ENCODE measurements at regions not wholly inside any gene's neighbourhood (a gene's known extent, or its start where the extent isn't known, plus 50 kb on each side); places are given as distances from the start of the nearest gene placed in this dataset.

DNA sequence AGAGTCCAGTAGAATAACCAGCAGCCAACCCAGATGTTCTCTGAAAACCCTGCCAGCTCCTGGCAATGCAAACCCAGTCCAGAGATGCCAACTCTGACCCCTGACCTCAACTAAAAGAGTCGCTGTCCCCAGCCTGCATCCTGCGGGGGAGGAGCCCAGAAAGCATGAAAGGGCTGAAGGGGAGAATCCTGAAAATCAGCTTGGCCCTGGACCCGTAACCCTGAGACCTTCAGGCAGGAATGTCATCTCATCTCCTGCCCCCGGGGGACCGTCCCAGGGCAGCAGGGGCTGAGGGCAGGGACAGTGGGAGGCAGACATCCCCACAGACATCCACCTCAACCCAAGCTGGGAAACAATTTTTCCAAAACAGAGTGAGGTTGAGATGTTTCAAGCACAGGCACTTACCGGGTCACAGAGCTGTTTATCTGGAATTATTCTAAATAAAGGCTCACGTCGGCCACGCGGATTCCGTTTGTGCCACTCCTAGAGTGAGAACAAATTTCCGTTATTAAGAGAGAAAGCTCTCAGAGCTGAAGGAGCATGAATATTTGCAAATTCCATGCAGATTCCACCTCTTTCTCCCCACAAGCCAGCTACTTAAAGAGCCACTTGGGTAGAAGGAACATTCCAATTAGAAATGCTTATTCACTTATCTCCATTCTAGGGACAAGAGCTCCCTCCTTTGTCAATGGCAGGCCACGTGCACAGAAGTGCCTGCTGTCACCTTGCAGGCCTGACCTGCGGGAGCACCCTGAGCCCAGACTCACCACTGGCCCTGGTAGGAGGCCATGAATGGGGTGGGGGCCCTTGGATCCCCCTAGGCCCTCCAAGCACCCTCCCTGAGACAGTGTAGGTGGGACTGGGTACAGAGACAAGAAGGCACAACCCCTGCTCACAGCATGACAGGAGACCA is 240.1 kb downstream of the NPHP4 start:
- no peak overlapping the region for H3K4me2 ChIP-seq (ENCODE audit: low read length)
- H3K9me2 ChIP-seq (ENCODE audit: insufficient read depth, low read length), result no peaks in the 10 kb centered on the region
- no peak overlapping the region for H2AFZ ChIP-seq (ENCODE audit: low read depth, low read length)
- H3K36me3 ChIP-seq (ENCODE audit: insufficient read depth, low read length), result no peaks in the 10 kb centered on the region
- no peaks in the 10 kb centered on the region for H3K27me3 ChIP-seq (ENCODE audit: insufficient read depth, low read depth, low read length)
- no peaks in the 10 kb centered on the region for H3F3A ChIP-seq (ENCODE audit: insufficient read depth, low read length, poor library complexity, severe bottlenecking)
- no peaks in the 10 kb centered on the region for H3K79me2 ChIP-seq (replicated peaks; ENCODE audit: insufficient read depth, low read length)
- H3K9me3 ChIP-seq (ENCODE audit: low read length), result no peaks in the 10 kb centered on the region
- H4K20me1 ChIP-seq (ENCODE audit: insufficient read depth), result no peaks in the 10 kb centered on the region
- H3K9ac ChIP-seq (ENCODE audit: low read length), result no peak overlapping the region
- no peak overlapping the region for H3K27ac ChIP-seq (ENCODE audit: low read length)
- H3K4me3 ChIP-seq (ENCODE audit: low read length), result no peak overlapping the region
- TF ChIP-seq EP300 (conservative IDR thresholded peaks at IDR 0.05; ENCODE audit: poor library complexity, severe bottlenecking) (no peak), RAD21 (conservative IDR thresholded peaks at IDR 0.05) (peak; percentile 73), TAF1 (IDR thresholded peaks at IDR 0.05; ENCODE audit: low read depth) (no peak), CTCF (IDR thresholded peaks at IDR 0.05; ENCODE audit: poor library complexity, severe bottlenecking) (peak; percentile 70), SMC3 (conservative IDR thresholded peaks at IDR 0.05; ENCODE audit: poor library complexity) (peak; percentile 68)

DNA sequence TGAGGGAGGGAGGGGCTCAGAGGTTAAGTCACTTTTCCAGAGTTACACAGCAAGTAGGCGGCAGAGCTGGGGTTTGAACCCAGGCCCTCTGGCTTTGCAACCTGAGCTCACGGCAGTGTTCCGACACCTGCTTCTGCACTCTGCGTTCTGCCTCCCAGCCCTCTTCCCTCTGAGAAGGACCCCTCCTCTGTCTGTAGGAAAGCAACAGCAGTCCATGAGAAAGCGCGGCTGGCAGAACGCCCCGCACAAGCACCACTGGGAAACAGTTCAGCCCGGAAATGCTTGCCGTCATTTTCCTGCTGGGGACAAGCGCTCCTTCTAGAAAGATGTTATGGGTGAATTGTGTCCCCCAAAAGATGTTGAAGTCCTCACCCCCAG is 241.1 kb downstream of the NPHP4 start:
- Histone ChIP-seq H3K4me2 (ENCODE audit: low read length) (no peak overlapping the region), H3K4me3 (ENCODE audit: low read length) (no peak overlapping the region), H3K9me3 (ENCODE audit: low read length) (no peaks in the 10 kb centered on the region), H3K27me3 (ENCODE audit: insufficient read depth, low read depth, low read length) (no peaks in the 10 kb centered on the region), H3K79me2 (replicated peaks; ENCODE audit: insufficient read depth, low read length) (no peaks in the 10 kb centered on the region), H3K9ac (ENCODE audit: low read length) (no peak overlapping the region), H3F3A (ENCODE audit: insufficient read depth, low read length, poor library complexity, severe bottlenecking) (no peaks in the 10 kb centered on the region), H3K36me3 (ENCODE audit: insufficient read depth, low read length) (no peaks in the 10 kb centered on the region), H3K27ac (ENCODE audit: low read length) (no peak overlapping the region), H4K20me1 (ENCODE audit: insufficient read depth) (no peaks in the 10 kb centered on the region), H2AFZ (ENCODE audit: low read depth, low read length) (no peak overlapping the region), H3K9me2 (ENCODE audit: insufficient read depth, low read length) (no peaks in the 10 kb centered on the region)
- no peak for TF ChIP-seq EZH2 (IDR thresholded peaks at IDR 0.05; ENCODE audit: borderline replicate concordance, insufficient read depth, low read length, poor library complexity, severe bottlenecking)
- no peak for TF ChIP-seq TAF1 (IDR thresholded peaks at IDR 0.05; ENCODE audit: low read depth)
- TF ChIP-seq MXI1 (conservative IDR thresholded peaks at IDR 0.05; ENCODE audit: poor library complexity, severe bottlenecking), result no peak
- no peak for TF ChIP-seq RAD21 (conservative IDR thresholded peaks at IDR 0.05)
- TF ChIP-seq EP300 (conservative IDR thresholded peaks at IDR 0.05; ENCODE audit: poor library complexity, severe bottlenecking), result no peak
- TF ChIP-seq REST (IDR thresholded peaks at IDR 0.05; ENCODE audit: borderline replicate concordance), result no peak
- no peak for TF ChIP-seq POLR2AphosphoS5 (IDR thresholded peaks at IDR 0.05)
- TF ChIP-seq SMC3 (conservative IDR thresholded peaks at IDR 0.05; ENCODE audit: poor library complexity), result no peak
- no peak for TF ChIP-seq CTCF (IDR thresholded peaks at IDR 0.05; ENCODE audit: poor library complexity, severe bottlenecking)
